Breast epithelium (tissue), 3 donors: ENCODE measurements at regions not wholly inside any gene's neighbourhood (a gene's known extent, or its start where the extent isn't known, plus 50 kb on each side); places are given as distances from the start of the nearest gene placed in this dataset.

ENCODE experiments used
- CTCF ChIP-seq, 3 donors: fragments of 450-650 bp; IDR thresholded peaks; one replicate each; pipeline ENCODE4 v1.5.1; 2016 to 2017; ENCODE audit warnings: antibody characterized with exemption in 3 of 3, mild to moderate bottlenecking in 3 of 3, moderate library complexity in 3 of 3
- POLR2A ChIP-seq: fragments of 450-650 bp; IDR thresholded peaks from one replicate; pipeline ENCODE4 v1.6.1; 2016; ENCODE audit warnings: antibody characterized with exemption, mild to moderate bottlenecking, moderate library complexity
- POLR2AphosphoS5 ChIP-seq, 3 donors: sonication (generic); formaldehyde crosslinking; IDR thresholded peaks; one replicate each; pipeline ENCODE4 v1.6.1; 2017; ENCODE audit warnings: antibody characterized with exemption in 3 of 3

- no peak for TF ChIP-seq CTCF (IDR thresholded peaks at IDR 0.05)
- no peak for TF ChIP-seq POLR2AphosphoS5 (IDR thresholded peaks at IDR 0.05)
- no peak for TF ChIP-seq POLR2A
Measured at GRCh38 chr5:123776761-123777160, 264.8 kb downstream of the CSNK1G3 start.
